ENCODE measurements at regions not wholly inside any gene's neighbourhood (a gene's known extent, or its start where the extent isn't known, plus 50 kb on each side); places are given as distances from the start of the nearest gene placed in this dataset.
"Not testable (repeated sequence)": the region's sequence is repeated elsewhere in the genome, so short reads cannot be mapped to it uniquely, and the experiment has no call there.

DNA sequence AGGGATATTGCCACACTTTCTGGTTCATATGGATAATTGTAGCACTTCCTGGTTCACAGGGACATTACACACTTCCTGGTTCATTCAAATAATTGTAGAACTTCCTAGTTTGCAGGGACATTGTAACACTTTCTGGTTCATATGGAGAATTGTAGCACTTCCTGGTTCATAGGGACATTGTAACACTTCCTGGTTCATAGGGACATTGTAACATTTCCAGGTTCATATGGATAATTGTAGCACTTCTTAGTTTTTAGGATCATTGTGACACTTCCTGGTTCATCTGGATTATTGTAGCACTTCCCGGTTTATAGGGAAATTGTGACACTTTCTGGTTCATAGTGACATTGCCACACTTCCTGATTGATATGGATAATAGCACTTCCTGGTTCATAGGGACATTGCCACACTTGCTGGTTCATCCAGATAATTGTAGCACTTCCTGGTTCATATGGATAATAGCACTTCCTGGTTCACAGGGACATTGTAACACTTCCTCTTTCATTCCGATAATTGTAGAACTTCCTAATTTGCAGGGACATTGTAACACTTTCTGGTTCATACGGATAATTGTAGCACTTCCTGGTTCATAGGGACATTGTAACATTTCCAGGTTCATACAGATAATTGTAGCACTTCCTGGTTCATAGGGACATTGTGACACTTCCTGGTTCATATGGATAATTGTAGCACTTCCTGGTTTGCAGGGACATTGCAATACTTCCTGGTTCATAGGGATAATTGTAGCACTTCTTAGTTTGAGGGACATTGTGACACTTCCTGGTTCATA, 59.2 kb upstream of the CD99 start:
- no peaks in the 10 kb centered on the region for H3K4me1 ChIP-seq (ENCODE audit: control insufficient read depth in 1 of 2, insufficient read depth in 2 of 2, low read length in 2 of 2)
- peaks cover 0 to 28% (median 0%) of the 10 kb centered on the region in 3 donors for H3K27me3 Mint-ChIP-seq (ENCODE audit: low read depth in 3 of 3)
- no peaks in the 10 kb centered on the region for H4K20me1 ChIP-seq (ENCODE audit: insufficient read depth, low read length)
- H3K27ac ChIP-seq (ENCODE audit: low read depth in 1 of 2, low read length in 2 of 2): peak overlapping the region; percentile 1 to 68
- H3K9ac ChIP-seq (ENCODE audit: insufficient read depth, low read length, poor library complexity, severe bottlenecking): no peak overlapping the region
- no peak overlapping the region for H3K4me3 Mint-ChIP-seq
- H3K9me3 ChIP-seq (replicated peaks in 1 of 2; ENCODE audit: control insufficient read depth in 1 of 2, insufficient read depth in 1 of 2, low read length in 2 of 2): peaks cover 20 to 53% of the 10 kb centered on the region in 2 donors
- peaks cover 54 to 76% of the 10 kb centered on the region in 2 donors for H3K36me3 Mint-ChIP-seq
- H3K9me3 Mint-ChIP-seq: peaks cover 29 to 53% (median 49%) of the 10 kb centered on the region in 7 donors
- H3K4me2 ChIP-seq (replicated peaks; ENCODE audit: extremely low read depth, low read length, poor library complexity, severe bottlenecking): no peak overlapping the region
- H3K4me3 ChIP-seq (replicated peaks in 1 of 3; ENCODE audit: low read depth in 2 of 3, low read length in 3 of 3): peak overlapping the region in 1 of 3 experiments; percentile 3
- peak overlapping the region; percentile 82 to 95 (median 90) for H3K27ac Mint-ChIP-seq
- no peaks in the 10 kb centered on the region for H3K27me3 ChIP-seq (ENCODE audit: control insufficient read depth in 2 of 2, insufficient read depth in 2 of 2, low read length in 2 of 2)
- TF ChIP-seq, protein P1, sequence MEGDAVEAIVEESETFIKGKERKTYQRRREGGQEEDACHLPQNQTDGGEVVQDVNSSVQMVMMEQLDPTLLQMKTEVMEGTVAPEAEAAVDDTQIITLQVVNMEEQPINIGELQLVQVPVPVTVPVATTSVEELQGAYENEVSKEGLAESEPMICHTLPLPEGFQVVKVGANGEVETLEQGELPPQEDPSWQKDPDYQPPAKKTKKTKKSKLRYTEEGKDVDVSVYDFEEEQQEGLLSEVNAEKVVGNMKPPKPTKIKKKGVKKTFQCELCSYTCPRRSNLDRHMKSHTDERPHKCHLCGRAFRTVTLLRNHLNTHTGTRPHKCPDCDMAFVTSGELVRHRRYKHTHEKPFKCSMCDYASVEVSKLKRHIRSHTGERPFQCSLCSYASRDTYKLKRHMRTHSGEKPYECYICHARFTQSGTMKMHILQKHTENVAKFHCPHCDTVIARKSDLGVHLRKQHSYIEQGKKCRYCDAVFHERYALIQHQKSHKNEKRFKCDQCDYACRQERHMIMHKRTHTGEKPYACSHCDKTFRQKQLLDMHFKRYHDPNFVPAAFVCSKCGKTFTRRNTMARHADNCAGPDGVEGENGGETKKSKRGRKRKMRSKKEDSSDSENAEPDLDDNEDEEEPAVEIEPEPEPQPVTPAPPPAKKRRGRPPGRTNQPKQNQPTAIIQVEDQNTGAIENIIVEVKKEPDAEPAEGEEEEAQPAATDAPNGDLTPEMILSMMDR (IDR thresholded peaks at IDR 0.05): no peak
- WGBS (ENCODE audit: insufficient coverage): 0% methylated on average over 1 of the region's 3 CpGs
- peak; percentile 60 to 94 (median 71) for DNase-seq
- no peak overlapping the region for H2AFZ ChIP-seq (ENCODE audit: insufficient read depth, low read depth, low read length, poor library complexity, severe bottlenecking)
- no peaks in the 10 kb centered on the region for H3K79me2 ChIP-seq (ENCODE audit: insufficient read depth, low read length)
- peaks cover 1 to 20% of the 10 kb centered on the region in 2 donors for H3K36me3 ChIP-seq (replicated peaks in 1 of 2; ENCODE audit: control insufficient read depth in 1 of 2, insufficient read depth in 2 of 2, low read length in 2 of 2)
- intact Hi-C loops (cut with micrococcal nuclease): loop anchor here (5.0 kb wide), 3 partner anchors 65 to 80 kb away; no protein-coding TSS in a partner anchor
- peaks cover 5% of the 10 kb centered on the region for H3K4me1 Mint-ChIP-seq

DNA sequence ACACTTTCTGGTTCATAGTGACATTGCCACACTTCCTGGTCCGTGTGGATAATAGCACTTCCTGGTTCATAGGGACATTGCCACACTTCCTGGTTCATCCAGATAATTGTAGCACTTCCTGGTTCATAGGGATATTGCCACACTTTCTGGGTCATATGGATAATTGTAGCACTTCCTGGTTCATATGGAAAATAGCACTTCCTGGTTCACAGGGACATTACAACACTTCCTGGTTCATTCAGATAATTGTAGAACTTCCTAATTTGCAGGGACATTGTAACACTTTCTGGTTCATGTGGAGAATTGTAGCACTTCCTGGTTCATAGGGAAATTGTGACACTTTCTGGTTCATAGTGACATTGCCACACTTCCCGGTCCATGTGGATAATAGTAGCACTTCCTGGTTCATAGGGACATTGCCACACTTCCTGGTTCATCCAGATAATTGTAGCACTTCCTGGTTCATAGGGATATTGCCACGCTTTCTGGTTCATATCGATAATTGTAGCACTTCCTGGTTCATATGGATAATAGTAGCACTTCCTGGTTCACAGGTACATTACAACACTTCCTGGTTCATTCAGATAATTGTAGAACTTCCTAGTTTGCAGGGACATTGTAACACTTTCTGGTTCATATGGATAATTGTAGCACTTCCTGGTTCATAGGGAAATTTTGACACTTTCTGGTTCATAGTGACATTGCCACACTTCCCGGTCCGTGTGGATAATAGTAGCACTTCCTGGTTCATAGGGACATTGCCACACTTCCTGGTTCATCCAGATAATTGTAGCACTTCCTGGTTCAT, 60.0 kb upstream of the CD99 start:
- not testable (repeated sequence) for H3K4me1 ChIP-seq (ENCODE audit: control insufficient read depth in 1 of 2, insufficient read depth in 2 of 2, low read length in 2 of 2); H3K4me1 Mint-ChIP-seq; H3K4me2 ChIP-seq (replicated peaks; ENCODE audit: extremely low read depth, low read length, poor library complexity, severe bottlenecking); H3K9ac ChIP-seq (ENCODE audit: insufficient read depth, low read length, poor library complexity, severe bottlenecking); H2AFZ ChIP-seq (ENCODE audit: insufficient read depth, low read depth, low read length, poor library complexity, severe bottlenecking); H3K27me3 ChIP-seq (ENCODE audit: control insufficient read depth in 2 of 2, insufficient read depth in 2 of 2, low read length in 2 of 2); H3K4me3 ChIP-seq (replicated peaks in 1 of 3; ENCODE audit: low read depth in 2 of 3, low read length in 3 of 3); H4K20me1 ChIP-seq (ENCODE audit: insufficient read depth, low read length); H3K79me2 ChIP-seq (ENCODE audit: insufficient read depth, low read length); H3K4me3 Mint-ChIP-seq
- WGBS (ENCODE audit: insufficient coverage): 80% methylated on average over 1 of the region's 6 CpGs
- H3K36me3 ChIP-seq (replicated peaks in 1 of 2; ENCODE audit: control insufficient read depth in 1 of 2, insufficient read depth in 2 of 2, low read length in 2 of 2): peaks cover 7 to 28% of the 10 kb centered on the region in 2 donors
- Mint-ChIP-seq H3K36me3 (peaks cover 62 to 79% of the 10 kb centered on the region in 2 donors), H3K27ac (peak overlapping the region; percentile 82 to 95 (median 90)), H3K27me3 (ENCODE audit: low read depth in 3 of 3) (peaks cover 0 to 28% (median 0%) of the 10 kb centered on the region in 3 donors), H3K9me3 (peaks cover 33 to 53% (median 49%) of the 10 kb centered on the region in 7 donors)
- peak overlapping the region in 1 of 2 donors; percentile 68 for H3K27ac ChIP-seq (ENCODE audit: low read depth in 1 of 2, low read length in 2 of 2)
- peaks cover 20 to 53% of the 10 kb centered on the region in 2 donors for H3K9me3 ChIP-seq (replicated peaks in 1 of 2; ENCODE audit: control insufficient read depth in 1 of 2, insufficient read depth in 1 of 2, low read length in 2 of 2)
- intact Hi-C loops (cut with micrococcal nuclease): loop anchor here (5.0 kb wide), 3 partner anchors 66 to 81 kb away; no protein-coding TSS in a partner anchor
- DNase-seq: peak in 2 of 3 donors; percentile 52 to 77

DNA sequence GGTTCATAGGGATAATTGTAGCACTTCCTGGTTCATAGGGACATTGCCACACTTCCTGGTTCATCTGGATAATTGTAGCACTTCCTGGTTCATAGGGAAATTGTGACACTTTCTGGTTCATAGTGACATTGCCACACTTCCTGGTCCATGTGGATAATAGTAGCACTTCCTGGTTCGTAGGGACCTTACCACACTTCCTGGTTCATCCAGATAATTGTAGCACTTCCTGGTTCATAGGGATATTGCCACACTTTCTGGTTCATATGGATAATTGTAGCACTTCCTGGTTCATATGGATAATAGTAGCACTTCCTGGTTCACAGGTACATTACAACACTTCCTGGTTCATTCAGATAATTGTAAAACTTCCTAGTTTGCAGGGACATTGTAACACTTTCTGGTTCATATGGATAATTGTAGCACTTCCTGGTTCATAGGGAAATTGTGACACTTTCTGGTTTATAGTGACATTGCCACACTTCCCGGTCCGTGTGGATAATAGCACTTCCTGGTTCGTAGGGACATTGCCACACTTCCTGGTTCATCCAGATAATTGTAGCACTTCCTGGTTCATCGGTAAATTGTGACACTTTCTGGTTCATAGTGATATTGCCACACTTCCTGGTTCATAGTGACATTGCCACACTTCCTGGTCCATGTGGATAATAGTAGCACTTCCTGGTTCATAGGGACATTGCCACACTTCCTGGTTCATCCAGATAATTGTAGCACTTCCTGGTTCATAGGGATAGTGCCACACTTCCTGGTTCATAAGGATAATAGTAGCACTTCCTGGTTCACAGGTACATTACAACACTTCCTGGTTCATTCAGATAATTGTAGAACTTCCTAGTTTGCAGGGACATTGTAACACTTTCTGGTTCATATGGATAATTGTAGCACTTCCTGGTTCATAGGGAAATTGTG, 60.8 kb upstream of the CD99 start:
- peak in 2 of 3 donors; percentile 70 to 82 for DNase-seq
- H3K4me1 Mint-ChIP-seq; H3K4me2 ChIP-seq (replicated peaks; ENCODE audit: extremely low read depth, low read length, poor library complexity, severe bottlenecking); H3K9ac ChIP-seq (ENCODE audit: insufficient read depth, low read length, poor library complexity, severe bottlenecking); H2AFZ ChIP-seq (ENCODE audit: insufficient read depth, low read depth, low read length, poor library complexity, severe bottlenecking); H3K4me1 ChIP-seq (ENCODE audit: control insufficient read depth in 1 of 2, insufficient read depth in 2 of 2, low read length in 2 of 2); H3K27me3 ChIP-seq (ENCODE audit: control insufficient read depth in 2 of 2, insufficient read depth in 2 of 2, low read length in 2 of 2); H3K4me3 Mint-ChIP-seq; H4K20me1 ChIP-seq (ENCODE audit: insufficient read depth, low read length); H3K79me2 ChIP-seq (ENCODE audit: insufficient read depth, low read length): not testable (repeated sequence)
- Histone ChIP-seq H3K9me3 (replicated peaks in 1 of 2; ENCODE audit: control insufficient read depth in 1 of 2, insufficient read depth in 1 of 2, low read length in 2 of 2) (peaks cover 20 to 53% of the 10 kb centered on the region in 2 donors), H3K27ac (ENCODE audit: low read depth in 1 of 2, low read length in 2 of 2) (peak overlapping the region; percentile 16 to 68), H3K36me3 (replicated peaks in 1 of 2; ENCODE audit: control insufficient read depth in 1 of 2, insufficient read depth in 2 of 2, low read length in 2 of 2) (peaks cover 10 to 34% of the 10 kb centered on the region in 2 donors), H3K4me3 (replicated peaks in 1 of 3; ENCODE audit: low read depth in 2 of 3, low read length in 3 of 3) (peak overlapping the region in 1 of 3 experiments; percentile 16)
- intact Hi-C loops (cut with micrococcal nuclease): loop anchor here (5.0 kb wide), 3 partner anchors 67 to 82 kb away; no protein-coding TSS in a partner anchor
- WGBS (ENCODE audit: insufficient coverage): 0% methylated on average over 3 of the region's 5 CpGs
- Mint-ChIP-seq H3K9me3 (peaks cover 33 to 53% (median 49%) of the 10 kb centered on the region in 7 donors), H3K36me3 (peaks cover 66 to 83% of the 10 kb centered on the region in 2 donors), H3K27me3 (ENCODE audit: low read depth in 3 of 3) (peaks cover 0 to 28% (median 0%) of the 10 kb centered on the region in 3 donors), H3K27ac (peak overlapping the region; percentile 82 to 95 (median 90))

All from CD14-positive monocyte (primary cell).